Upper lobe of right lung (tissue), 1 donor: ENCODE measurements at regions not wholly inside any gene's neighbourhood (a gene's known extent, or its start where the extent isn't known, plus 50 kb on each side); places are given as distances from the start of the nearest gene placed in this dataset.

Experiments used
- ATAC-seq: fragments of 200-7000 bp; cut with Tn5 transposase; one replicate; pipeline ENCODE4 v1.9.1; 2020; ENCODE audit warnings: mild to moderate bottlenecking, moderate library complexity
- DNase-seq: peaks from one replicate; pipeline ENCODE4 v3.0.0-alpha.2; 2020
- H3K27ac ChIP-seq: fragments of 200-600 bp; one replicate; pipeline ENCODE4 v1.8.0; 2022
- H3K27me3 ChIP-seq: fragments of 200-600 bp; one replicate; pipeline ENCODE4 v1.8.0; 2022; ENCODE audit warnings: mild to moderate bottlenecking
- H3K36me3 ChIP-seq: fragments of 200-600 bp; one replicate; pipeline ENCODE4 v1.8.0; 2022
- H3K4me1 ChIP-seq: fragments of 200-600 bp; one replicate; pipeline ENCODE4 v1.8.0; 2022
- H3K4me3 ChIP-seq: fragments of 200-600 bp; one replicate; pipeline ENCODE4 v1.8.0; 2022; ENCODE audit warnings: mild to moderate bottlenecking
- H3K9me3 ChIP-seq: fragments of 200-600 bp; one replicate; pipeline ENCODE4 v1.8.0; 2022
- CTCF ChIP-seq: fragments of 200-600 bp; IDR thresholded peaks from one replicate; pipeline ENCODE4 v1.8.0; 2022; ENCODE audit warnings: antibody characterized with exemption
- intact Hi-C: fragments of 100-400 bp; cut with DNase I; formaldehyde crosslinking; loops from one replicate; pipeline ENCODE4 v1.11.0; 2022
- donor health status: DM: no; HTN: yes; CAD: no; lungs with severe emphysema.

- Histone ChIP-seq H3K27me3 (no peaks in the 10 kb centered on the region), H3K4me3 (no peak overlapping the region), H3K27ac (no peak overlapping the region), H3K4me1 (no peaks in the 10 kb centered on the region), H3K36me3 (no peaks in the 10 kb centered on the region), H3K9me3 (no peaks in the 10 kb centered on the region)
- DNase-seq (no peak), ATAC-seq (no peak)
- TF ChIP-seq CTCF, result no peak
- intact Hi-C loops, result no loop called here
These were observed 203.9 kb downstream of the SMAD2 start for GRCh38 chr18:47726550-47726949.

- no peak for ATAC-seq
- H3K27me3 ChIP-seq, result no peaks in the 10 kb centered on the region
- no peak for DNase-seq
- intact Hi-C loops, result no loop called here
- no peak for TF ChIP-seq CTCF
- no peaks in the 10 kb centered on the region for H3K4me1 ChIP-seq
- no peak overlapping the region for H3K27ac ChIP-seq
- H3K9me3 ChIP-seq, result no peaks in the 10 kb centered on the region
- H3K4me3 ChIP-seq, result no peak overlapping the region
- no peaks in the 10 kb centered on the region for H3K36me3 ChIP-seq
These were observed 204.8 kb downstream of the SMAD2 start for GRCh38 chr18:47725656-47726055.

GRCh38 chr18:47724186-47724975 is 206.1 kb downstream of the SMAD2 start:
- Histone ChIP-seq H3K9me3 (no peaks in the 10 kb centered on the region), H3K27me3 (no peaks in the 10 kb centered on the region), H3K36me3 (no peaks in the 10 kb centered on the region), H3K4me3 (no peak overlapping the region), H3K27ac (no peak overlapping the region), H3K4me1 (no peaks in the 10 kb centered on the region)
- intact Hi-C loops, result no loop called here
- ATAC-seq (no peak), DNase-seq (no peak)
- no peak for TF ChIP-seq CTCF

- intact Hi-C loops, result no loop called here
- no peaks in the 10 kb centered on the region for H3K4me1 ChIP-seq
- no peak overlapping the region for H3K27ac ChIP-seq
- no peaks in the 10 kb centered on the region for H3K9me3 ChIP-seq
- no peaks in the 10 kb centered on the region for H3K36me3 ChIP-seq
- TF ChIP-seq CTCF, result no peak
- no peak overlapping the region for H3K4me3 ChIP-seq
- H3K27me3 ChIP-seq, result no peaks in the 10 kb centered on the region
- no peak for DNase-seq
- no peak for ATAC-seq
These were observed 208.6 kb downstream of the SMAD2 start for GRCh38 chr18:47721876-47722275.

- H3K4me3 ChIP-seq, result no peak overlapping the region
- H3K27me3 ChIP-seq, result no peaks in the 10 kb centered on the region
- intact Hi-C loops, result no loop called here
These were observed 209.7 kb downstream of the SMAD2 start for GRCh38 chr18:47720741-47721140.

More at GRCh38 chr18:47720741-47721140, 209.7 kb downstream of the SMAD2 start:
- Histone ChIP-seq H3K36me3 (no peaks in the 10 kb centered on the region), H3K27ac (no peak overlapping the region), H3K4me1 (no peaks in the 10 kb centered on the region), H3K9me3 (no peaks in the 10 kb centered on the region)
- TF ChIP-seq CTCF, result no peak
- no peak for ATAC-seq
- no peak for DNase-seq
